Adrenal gland (tissue), 9 donors: ENCODE measurements at regions not wholly inside any gene's neighbourhood (a gene's known extent, or its start where the extent isn't known, plus 50 kb on each side); places are given as distances from the start of the nearest gene placed in this dataset.

Source experiments
- DNase-seq, 7 donors: peaks; one replicate each; pipeline ENCODE4 v3.0.0-alpha.2; 2019 to 2020
- H3K27ac ChIP-seq, 5 donors: fragments of 200-600 bp; sonication (generic) in 4 of 5; 1 replicate in 3 of 5; 2 replicates in 2 of 5; pipeline versions ENCODE4 v1.5.1 to v1.8.0; 2016 to 2020; ENCODE audit warnings: mild to moderate bottlenecking in 1 of 5
- H3K27me3 ChIP-seq: fragments of 200-600 bp; 2 replicates; pipeline ENCODE4 v1.8.0; 2021
- H3K36me3 ChIP-seq, 2 donors: fragments of 200-600 bp; replicated peaks in 1 of 2; 1 replicate in 1 of 2; 2 replicates in 1 of 2; pipeline versions ENCODE4 v1.5.1 to v1.8.0; 2018 to 2022
- H3K4me1 ChIP-seq, 2 donors: fragments of 200-600 bp; replicated peaks in 1 of 2; 1 replicate in 1 of 2; 2 replicates in 1 of 2; pipeline versions ENCODE4 v1.5.1 to v1.8.0; 2018 to 2021
- H3K4me3 ChIP-seq, 4 donors: fragments of 200-600 bp; sonication (generic) in 3 of 4; one replicate each; pipeline ENCODE4 v1.5.1; 2016 to 2018
- H3K9me3 ChIP-seq, 3 donors: fragments of 200-600 bp; sonication (generic) in 1 of 3; replicated peaks in 1 of 3; 1 replicate in 2 of 3; 2 replicates in 1 of 3; pipeline versions ENCODE4 v1.5.1 to v1.8.0; 2016 to 2021
- POLR2A ChIP-seq, 2 donors: fragments of 450-650 bp; IDR thresholded peaks; one replicate each; pipeline ENCODE4 v1.6.1; 2017; ENCODE audit warnings: antibody characterized with exemption in 2 of 2, mild to moderate bottlenecking in 2 of 2, moderate library complexity in 1 of 2
- WGBS, 4 donors: extraction: QIAGEN DNeasy Blood & Tissue Kit in 2 of 4; methylation state at CpG; one replicate each; pipeline versions ENCODE4 v1.1.5 to v1.1.7; 2013 to 2017; 5-methylcytosine and 5-hydroxymethylcytosine counted together
- intact Hi-C, 2 donors: fragments of 100-400 bp; cut with DNase I; formaldehyde crosslinking; loops; one replicate each; pipeline versions ENCODE4 v1.14.1 to v1.15.0; 2022 to 2023
- TF ChIP-seq, protein P1 (sequence below), 6 experiments: fragments of 450-650 bp in 4 of 6; fragments of 200-600 bp in 2 of 6; sonication (generic) in 1 of 6; IDR thresholded peaks; 1 replicate in 5 of 6; 2 replicates in 1 of 6; pipeline versions ENCODE4 v1.5.1 to v1.8.0; 2016 to 2021; ENCODE audit warnings: antibody characterized with exemption in 6 of 6, mild to moderate bottlenecking in 2 of 6, moderate library complexity in 1 of 6
- donor health status: healthy with polysubstance abuse.
- donor health status: Bipolar disorder and iron deficiency.
- donor health status: DM: yes; HTN: yes; CAD: no.
- donor health status: DM: no; HTN: no; CAD: no.
- donor health status: DM: no; HTN: no; CAD: no.

DNA sequence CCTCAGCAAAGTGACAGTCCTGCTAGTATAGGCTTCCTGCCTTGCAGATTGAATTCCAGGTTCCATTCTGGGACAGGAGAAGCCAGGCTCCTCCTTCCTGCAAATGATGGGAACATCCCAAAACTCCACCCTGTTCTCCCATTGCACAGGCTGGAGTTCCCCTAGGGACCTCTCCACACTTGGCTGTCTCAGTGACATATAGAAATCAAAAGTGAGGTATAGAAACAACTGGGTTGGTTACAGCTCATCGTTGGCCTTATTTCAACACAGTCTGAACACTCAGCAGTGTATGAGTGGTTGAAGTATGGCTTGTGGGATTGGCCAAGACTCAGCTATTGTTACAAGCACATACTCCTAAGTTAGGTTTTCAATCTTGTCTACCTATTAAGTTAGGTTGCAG is 157.8 kb upstream of the FTMT start:
- TF ChIP-seq, protein P1, sequence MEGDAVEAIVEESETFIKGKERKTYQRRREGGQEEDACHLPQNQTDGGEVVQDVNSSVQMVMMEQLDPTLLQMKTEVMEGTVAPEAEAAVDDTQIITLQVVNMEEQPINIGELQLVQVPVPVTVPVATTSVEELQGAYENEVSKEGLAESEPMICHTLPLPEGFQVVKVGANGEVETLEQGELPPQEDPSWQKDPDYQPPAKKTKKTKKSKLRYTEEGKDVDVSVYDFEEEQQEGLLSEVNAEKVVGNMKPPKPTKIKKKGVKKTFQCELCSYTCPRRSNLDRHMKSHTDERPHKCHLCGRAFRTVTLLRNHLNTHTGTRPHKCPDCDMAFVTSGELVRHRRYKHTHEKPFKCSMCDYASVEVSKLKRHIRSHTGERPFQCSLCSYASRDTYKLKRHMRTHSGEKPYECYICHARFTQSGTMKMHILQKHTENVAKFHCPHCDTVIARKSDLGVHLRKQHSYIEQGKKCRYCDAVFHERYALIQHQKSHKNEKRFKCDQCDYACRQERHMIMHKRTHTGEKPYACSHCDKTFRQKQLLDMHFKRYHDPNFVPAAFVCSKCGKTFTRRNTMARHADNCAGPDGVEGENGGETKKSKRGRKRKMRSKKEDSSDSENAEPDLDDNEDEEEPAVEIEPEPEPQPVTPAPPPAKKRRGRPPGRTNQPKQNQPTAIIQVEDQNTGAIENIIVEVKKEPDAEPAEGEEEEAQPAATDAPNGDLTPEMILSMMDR (IDR thresholded peaks at IDR 0.05), result no peak
- TF ChIP-seq POLR2A (IDR thresholded peaks at IDR 0.05), result no peak
- DNase-seq, result no peak
- Histone ChIP-seq H3K36me3 (no peaks in the 10 kb centered on the region), H3K27ac (no peak overlapping the region), H3K27me3 (no peaks in the 10 kb centered on the region), H3K4me3 (no peak overlapping the region), H3K4me1 (peaks cover 15 to 21% of the 10 kb centered on the region in 2 donors), H3K9me3 (no peaks in the 10 kb centered on the region)
- intact Hi-C loops, result no loop called here
- 64 to 72% (median 70%) methylated on average over 1 of the region's 1 CpG for WGBS, 4 donors

DNA sequence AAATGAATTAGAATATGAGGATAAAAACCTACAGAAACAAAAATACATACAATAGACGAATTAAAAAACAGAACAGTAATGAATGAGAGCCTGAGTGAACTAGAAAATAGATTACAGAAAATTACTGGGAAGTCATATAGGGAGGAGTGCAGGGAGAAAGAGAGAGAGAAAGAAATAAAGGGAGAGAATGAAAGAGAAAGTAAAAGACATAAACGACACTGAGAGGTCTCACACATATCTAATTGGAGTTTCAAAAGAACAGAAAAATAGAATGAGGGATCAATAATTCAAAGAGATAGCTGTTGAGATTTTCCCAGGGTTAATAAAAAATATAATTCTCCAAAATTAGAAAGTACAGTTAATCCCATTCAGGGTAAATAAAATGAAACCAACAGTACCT is 156.4 kb upstream of the FTMT start:
- WGBS, 4 donors, result 36 to 48% (median 41%) methylated on average over 2 of the region's 2 CpGs
- H3K36me3 ChIP-seq, result no peaks in the 10 kb centered on the region
- peak overlapping the region in 2 of 5 donors; percentile 24 to 29 for H3K27ac ChIP-seq
- no peaks in the 10 kb centered on the region for H3K9me3 ChIP-seq
- no peaks in the 10 kb centered on the region for H3K27me3 ChIP-seq
- peak overlapping the region in 1 of 4 donors; percentile 40 for H3K4me3 ChIP-seq
- no peak for DNase-seq
- H3K4me1 ChIP-seq, result peaks cover 15 to 21% of the 10 kb centered on the region in 2 donors
- intact Hi-C loops, result no loop called here
- no peak for TF ChIP-seq POLR2A (IDR thresholded peaks at IDR 0.05)
- TF ChIP-seq, protein P1 (IDR thresholded peaks at IDR 0.05), result no peak

DNA sequence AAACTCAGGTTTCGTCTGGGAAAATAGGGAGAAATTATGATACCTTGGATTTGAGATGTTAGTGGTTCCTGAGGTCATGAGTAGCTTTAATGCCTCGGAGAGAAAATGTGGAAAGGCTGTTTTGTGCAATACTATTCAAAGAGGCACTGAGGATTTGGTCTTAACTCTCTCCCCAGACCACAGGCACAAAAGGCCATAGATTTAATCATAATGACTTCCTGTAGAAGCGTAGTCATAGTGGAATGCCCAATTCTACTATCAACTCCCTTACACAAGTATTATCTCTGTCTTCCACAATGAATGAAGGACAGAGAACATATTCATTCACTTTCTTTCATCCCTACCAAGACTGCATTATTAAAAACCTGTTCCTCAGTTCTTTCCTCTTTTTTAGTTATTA is 153.0 kb upstream of the FTMT start:
- 72 to 79% (median 76%) methylated on average over 3 of the region's 3 CpGs for WGBS, 4 donors
- intact Hi-C loops, result no loop called here

DNA sequence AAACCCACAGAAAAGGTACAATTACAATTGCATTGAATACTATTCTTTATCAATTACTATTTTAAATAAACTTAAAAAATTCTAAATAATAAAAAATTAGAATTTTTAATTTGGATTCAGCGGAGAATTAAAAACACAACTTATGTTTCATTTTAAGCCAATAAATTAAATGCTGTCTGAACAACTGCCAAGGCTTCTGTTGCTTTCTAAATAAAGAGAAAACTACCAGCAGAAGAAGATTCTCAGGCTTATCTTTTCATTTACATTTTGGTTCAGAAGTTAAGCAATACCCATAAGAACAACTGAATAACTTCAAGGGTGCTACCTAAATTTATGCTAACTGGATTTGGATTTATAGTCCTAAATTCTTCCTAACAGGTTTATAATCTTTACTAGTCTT is 150.0 kb upstream of the FTMT start:
- TF ChIP-seq, protein P1 (IDR thresholded peaks at IDR 0.05), result no peak
- no peak for TF ChIP-seq POLR2A (IDR thresholded peaks at IDR 0.05)
- Histone ChIP-seq H3K4me1 (peaks cover 0 to 9% of the 10 kb centered on the region in 2 donors), H3K27ac (no peak overlapping the region), H3K27me3 (no peaks in the 10 kb centered on the region), H3K9me3 (no peaks in the 10 kb centered on the region), H3K36me3 (no peaks in the 10 kb centered on the region), H3K4me3 (no peak overlapping the region)
- no peak for DNase-seq
- WGBS, 4 donors, result 64 to 80% (median 69%) methylated on average over 1 of the region's 1 CpG
- intact Hi-C loops, result no loop called here

More for the DNA sequence above, 153.0 kb upstream of the FTMT start:
- Histone ChIP-seq H3K4me1 (peaks cover 0 to 9% of the 10 kb centered on the region in 2 donors), H3K27me3 (no peaks in the 10 kb centered on the region), H3K9me3 (no peaks in the 10 kb centered on the region), H3K4me3 (no peak overlapping the region), H3K27ac (no peak overlapping the region), H3K36me3 (no peaks in the 10 kb centered on the region)
- TF ChIP-seq, protein P1 (IDR thresholded peaks at IDR 0.05), result no peak
- TF ChIP-seq POLR2A (IDR thresholded peaks at IDR 0.05), result no peak
- DNase-seq, result no peak
